A673 (cell line): ENCODE measurements at regions not wholly inside any gene's neighbourhood (a gene's known extent, or its start where the extent isn't known, plus 50 kb on each side); places are given as distances from the start of the nearest gene placed in this dataset.

Experiments used
- CTCF ChIP-seq: fragments of 300-800, 200-600 bp; sonication (generic); conservative IDR thresholded peaks from 2 replicates; pipeline ENCODE4 v1.5.1; 2017; ENCODE audit warnings: low read depth, mild to moderate bottlenecking, antibody characterized with exemption, low read length, moderate library complexity, mixed read lengths
- EZH2 ChIP-seq: fragments of 200-600 bp; sonication (generic); IDR thresholded peaks from 2 replicates; pipeline ENCODE4 v1.6.1; 2017; ENCODE audit warnings: borderline replicate concordance, low read depth, mild to moderate bottlenecking, mixed read lengths, antibody characterized with exemption, low read length; ENCODE audit not compliant: poor library complexity, severe bottlenecking

DNA sequence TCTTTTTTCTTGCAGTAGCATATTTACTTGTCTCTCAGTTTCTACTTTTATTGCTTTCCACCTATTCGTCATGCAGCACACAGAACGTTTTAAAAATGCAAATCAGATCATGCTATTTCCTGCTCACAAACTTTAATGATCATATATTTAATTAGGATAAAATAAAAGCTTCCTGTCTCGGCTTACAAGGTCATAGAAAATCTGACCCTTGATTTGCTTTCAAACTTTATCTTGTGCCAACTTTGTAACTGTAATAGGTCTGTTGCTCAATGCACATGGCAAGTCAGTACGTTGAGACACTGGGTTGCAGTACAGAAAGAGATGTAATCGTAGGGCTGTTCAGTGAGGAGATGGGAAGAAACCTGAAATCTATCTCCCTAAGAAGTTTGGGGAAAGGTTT lies 95.6 kb upstream of the CSNK1A1L start:
- TF ChIP-seq CTCF (no peak), EZH2 (no peak)
